ENCODE measurements at regions not wholly inside any gene's neighbourhood (a gene's known extent, or its start where the extent isn't known, plus 50 kb on each side); places are given as distances from the start of the nearest gene placed in this dataset.
"Not testable (repeated sequence)": the region's sequence is repeated elsewhere in the genome, so short reads cannot be mapped to it uniquely, and the experiment has no call there.

- TF ChIP-seq CTCF (IDR thresholded peaks at IDR 0.05; ENCODE audit: low read depth, low read length, poor library complexity, severe bottlenecking): no peak
- no peak for TF ChIP-seq EZH2phosphoT487 (IDR thresholded peaks at IDR 0.05; ENCODE audit: borderline replicate concordance, low read length)
- no peaks in the 10 kb centered on the region for H4K20me1 ChIP-seq (ENCODE audit: control insufficient read depth, insufficient read depth, low read depth, low read length)
These were observed 1431.7 kb upstream of the B3GALT2 start for GRCh38 chr1:194618101-194618500.

GRCh38 chr1:194617272-194617671, 1430.9 kb upstream of the B3GALT2 start:
- not testable (repeated sequence) for H4K20me1 ChIP-seq (ENCODE audit: control insufficient read depth, insufficient read depth, low read depth, low read length); H3K9me3 ChIP-seq (ENCODE audit: control insufficient read depth, insufficient read depth, low read length); H3K36me3 ChIP-seq (ENCODE audit: control insufficient read depth, low read length); H3K4me3 ChIP-seq (ENCODE audit: low read length); H3K79me2 ChIP-seq (ENCODE audit: control insufficient read depth, low read length); H3K27ac ChIP-seq (ENCODE audit: low read depth, low read length); H3K4me2 ChIP-seq (ENCODE audit: low read length); H3F3A ChIP-seq (ENCODE audit: control insufficient read depth, insufficient read depth); H3K9me2 ChIP-seq (replicated peaks; ENCODE audit: control insufficient read depth, low read length); H3K27me3 ChIP-seq (ENCODE audit: control insufficient read depth, low read length); H3K4me1 ChIP-seq (ENCODE audit: control insufficient read depth, low read length)

More at GRCh38 chr1:194618101-194618500, 1431.7 kb upstream of the B3GALT2 start:
- peaks cover 9% of the 10 kb centered on the region; the same call in 1 of the 2 replicates for H3K9me3 ChIP-seq (ENCODE audit: control insufficient read depth, insufficient read depth, low read length)
- H3K4me3 ChIP-seq (ENCODE audit: low read length): no peak overlapping the region
- no peaks in the 10 kb centered on the region for H3K79me2 ChIP-seq (ENCODE audit: control insufficient read depth, low read length)
- no peaks in the 10 kb centered on the region for H3F3A ChIP-seq (ENCODE audit: control insufficient read depth, insufficient read depth)
- no peak overlapping the region for H3K4me2 ChIP-seq (ENCODE audit: low read length)
- H3K27me3 ChIP-seq (ENCODE audit: control insufficient read depth, low read length): no peaks in the 10 kb centered on the region
- no peaks in the 10 kb centered on the region for H3K4me1 ChIP-seq (ENCODE audit: control insufficient read depth, low read length)
- no peaks in the 10 kb centered on the region for H3K9me2 ChIP-seq (replicated peaks; ENCODE audit: control insufficient read depth, low read length)
- H3K27ac ChIP-seq (ENCODE audit: low read depth, low read length): no peak overlapping the region
- H3K36me3 ChIP-seq (ENCODE audit: control insufficient read depth, low read length): no peaks in the 10 kb centered on the region

GRCh38 chr1:194616835-194617234, 1430.4 kb upstream of the B3GALT2 start:
- Histone ChIP-seq H3K36me3 (ENCODE audit: control insufficient read depth, low read length) (no peaks in the 10 kb centered on the region), H3K9me2 (replicated peaks; ENCODE audit: control insufficient read depth, low read length) (no peaks in the 10 kb centered on the region), H3K79me2 (ENCODE audit: control insufficient read depth, low read length) (no peaks in the 10 kb centered on the region), H3K4me3 (ENCODE audit: low read length) (no peak overlapping the region), H3K27ac (ENCODE audit: low read depth, low read length) (no peak overlapping the region), H3F3A (ENCODE audit: control insufficient read depth, insufficient read depth) (no peaks in the 10 kb centered on the region), H3K4me2 (ENCODE audit: low read length) (no peak overlapping the region), H4K20me1 (ENCODE audit: control insufficient read depth, insufficient read depth, low read depth, low read length) (no peaks in the 10 kb centered on the region), H3K9me3 (ENCODE audit: control insufficient read depth, insufficient read depth, low read length) (peaks cover 9% of the 10 kb centered on the region; the same call in 1 of the 2 replicates), H3K27me3 (ENCODE audit: control insufficient read depth, low read length) (no peaks in the 10 kb centered on the region), H3K4me1 (ENCODE audit: control insufficient read depth, low read length) (no peaks in the 10 kb centered on the region)
- no peak for TF ChIP-seq CTCF (IDR thresholded peaks at IDR 0.05; ENCODE audit: low read depth, low read length, poor library complexity, severe bottlenecking)
- TF ChIP-seq EZH2phosphoT487 (IDR thresholded peaks at IDR 0.05; ENCODE audit: borderline replicate concordance, low read length): no peak

- H3K9me2 ChIP-seq (replicated peaks; ENCODE audit: control insufficient read depth, low read length): no peaks in the 10 kb centered on the region
- H3K4me3 ChIP-seq (ENCODE audit: low read length): no peak overlapping the region
- TF ChIP-seq EZH2phosphoT487 (IDR thresholded peaks at IDR 0.05; ENCODE audit: borderline replicate concordance, low read length) (no peak), CTCF (IDR thresholded peaks at IDR 0.05; ENCODE audit: low read depth, low read length, poor library complexity, severe bottlenecking) (no peak)
- H4K20me1 ChIP-seq (ENCODE audit: control insufficient read depth, insufficient read depth, low read depth, low read length): no peaks in the 10 kb centered on the region
- no peaks in the 10 kb centered on the region for H3K27me3 ChIP-seq (ENCODE audit: control insufficient read depth, low read length)
- H3K4me1 ChIP-seq (ENCODE audit: control insufficient read depth, low read length): no peaks in the 10 kb centered on the region
- no peak overlapping the region for H3K4me2 ChIP-seq (ENCODE audit: low read length)
- H3K9me3 ChIP-seq (ENCODE audit: control insufficient read depth, insufficient read depth, low read length): no peaks in the 10 kb centered on the region
- no peaks in the 10 kb centered on the region for H3K36me3 ChIP-seq (ENCODE audit: control insufficient read depth, low read length)
- H3F3A ChIP-seq (ENCODE audit: control insufficient read depth, insufficient read depth): no peaks in the 10 kb centered on the region
- H3K27ac ChIP-seq (ENCODE audit: low read depth, low read length): no peak overlapping the region
- no peaks in the 10 kb centered on the region for H3K79me2 ChIP-seq (ENCODE audit: control insufficient read depth, low read length)
These were observed 1415.8 kb upstream of the B3GALT2 start for GRCh38 chr1:194602184-194602583.
